Neural progenitor cell (in vitro differentiated cells): ENCODE measurements at regions not wholly inside any gene's neighbourhood (a gene's known extent, or its start where the extent isn't known, plus 50 kb on each side); places are given as distances from the start of the nearest gene placed in this dataset.
"Not testable (repeated sequence)": the region's sequence is repeated elsewhere in the genome, so short reads cannot be mapped to it uniquely, and the experiment has no call there.

Source experiments
- EZH2 ChIP-seq: fragments of 200-600 bp; sonication (generic); IDR thresholded peaks from 2 replicates; pipeline ENCODE4 v1.6.1; 2017; ENCODE audit warnings: antibody characterized with exemption, mild to moderate bottlenecking, moderate library complexity
- EZH2phosphoT487 ChIP-seq: fragments of 200-600 bp; sonication (generic); IDR thresholded peaks from 2 replicates; pipeline ENCODE4 v1.6.1; 2017; ENCODE audit warnings: antibody characterized with exemption
- TF ChIP-seq, protein P1 (sequence below): fragments of 200-600 bp; sonication (generic); IDR thresholded peaks from 2 replicates; pipeline ENCODE4 v1.5.1; 2017; ENCODE audit warnings: antibody characterized with exemption, mild to moderate bottlenecking

DNA sequence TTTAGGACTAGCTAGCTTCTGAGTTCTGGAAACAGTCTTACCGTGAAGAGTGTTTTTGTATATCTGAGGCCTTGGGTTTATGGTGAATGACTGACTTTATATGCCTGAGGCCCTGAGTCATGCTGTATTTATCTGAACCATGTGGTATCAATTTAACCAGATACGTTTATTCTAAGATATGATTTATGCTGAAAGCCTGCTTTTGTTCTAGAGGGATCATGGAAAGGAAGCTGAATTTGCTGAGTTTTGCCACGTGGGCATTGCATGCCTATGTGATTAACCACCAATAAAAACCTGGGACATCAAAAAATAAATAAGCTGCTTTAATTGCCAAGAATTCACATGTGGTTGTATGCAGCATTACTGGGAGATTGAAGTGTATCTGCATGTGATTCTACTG lies 1374.7 kb upstream of the PCDH10 start:
- TF ChIP-seq, protein P1, sequence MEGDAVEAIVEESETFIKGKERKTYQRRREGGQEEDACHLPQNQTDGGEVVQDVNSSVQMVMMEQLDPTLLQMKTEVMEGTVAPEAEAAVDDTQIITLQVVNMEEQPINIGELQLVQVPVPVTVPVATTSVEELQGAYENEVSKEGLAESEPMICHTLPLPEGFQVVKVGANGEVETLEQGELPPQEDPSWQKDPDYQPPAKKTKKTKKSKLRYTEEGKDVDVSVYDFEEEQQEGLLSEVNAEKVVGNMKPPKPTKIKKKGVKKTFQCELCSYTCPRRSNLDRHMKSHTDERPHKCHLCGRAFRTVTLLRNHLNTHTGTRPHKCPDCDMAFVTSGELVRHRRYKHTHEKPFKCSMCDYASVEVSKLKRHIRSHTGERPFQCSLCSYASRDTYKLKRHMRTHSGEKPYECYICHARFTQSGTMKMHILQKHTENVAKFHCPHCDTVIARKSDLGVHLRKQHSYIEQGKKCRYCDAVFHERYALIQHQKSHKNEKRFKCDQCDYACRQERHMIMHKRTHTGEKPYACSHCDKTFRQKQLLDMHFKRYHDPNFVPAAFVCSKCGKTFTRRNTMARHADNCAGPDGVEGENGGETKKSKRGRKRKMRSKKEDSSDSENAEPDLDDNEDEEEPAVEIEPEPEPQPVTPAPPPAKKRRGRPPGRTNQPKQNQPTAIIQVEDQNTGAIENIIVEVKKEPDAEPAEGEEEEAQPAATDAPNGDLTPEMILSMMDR = not testable (repeated sequence)
- not testable (repeated sequence) for TF ChIP-seq EZH2, EZH2phosphoT487
